ENCODE measurements at regions not wholly inside any gene's neighbourhood (a gene's known extent, or its start where the extent isn't known, plus 50 kb on each side); places are given as distances from the start of the nearest gene placed in this dataset.
"Not testable (repeated sequence)": the region's sequence is repeated elsewhere in the genome, so short reads cannot be mapped to it uniquely, and the experiment has no call there.

- no peak for DNase-seq (ENCODE audit: low read depth)
- no peak overlapping the region for H3K4me3 ChIP-seq (ENCODE audit: low read depth, low read length)
- no peak for TF ChIP-seq CTCF (IDR thresholded peaks at IDR 0.05; ENCODE audit: insufficient read depth, low read length)
Observed at GRCh38 chr16:72645538-72645937, 402.4 kb downstream of the ZFHX3 start.

- H3K4me3 ChIP-seq (ENCODE audit: low read depth, low read length) = no peak overlapping the region
- no peak for TF ChIP-seq CTCF (IDR thresholded peaks at IDR 0.05; ENCODE audit: insufficient read depth, low read length)
- DNase-seq (ENCODE audit: low read depth) = no peak
Observed at GRCh38 chr16:72644911-72645310, 403.0 kb downstream of the ZFHX3 start.

GRCh38 chr16:72639494-72639893 is 408.4 kb downstream of the ZFHX3 start:
- no peak overlapping the region for H3K4me3 ChIP-seq (ENCODE audit: low read depth, low read length)
- DNase-seq (ENCODE audit: low read depth) = no peak
- no peak for TF ChIP-seq CTCF (IDR thresholded peaks at IDR 0.05; ENCODE audit: insufficient read depth, low read length)

- H3K4me3 ChIP-seq (ENCODE audit: low read depth, low read length) = no peak overlapping the region
- TF ChIP-seq CTCF (IDR thresholded peaks at IDR 0.05; ENCODE audit: insufficient read depth, low read length) = no peak
- DNase-seq (ENCODE audit: low read depth) = peak; percentile 85
Observed at GRCh38 chr16:72637306-72637705, 410.6 kb downstream of the ZFHX3 start.

- DNase-seq (ENCODE audit: low read depth) = no peak
Observed at GRCh38 chr16:72635694-72636093, 412.2 kb downstream of the ZFHX3 start.

GRCh38 chr16:72635104-72635503 is 412.8 kb downstream of the ZFHX3 start:
- DNase-seq (ENCODE audit: low read depth) = no peak
- H3K4me3 ChIP-seq (ENCODE audit: low read depth, low read length) = no peak overlapping the region
- TF ChIP-seq CTCF (IDR thresholded peaks at IDR 0.05; ENCODE audit: insufficient read depth, low read length) = no peak

More at GRCh38 chr16:72635694-72636093, 412.2 kb downstream of the ZFHX3 start:
- H3K4me3 ChIP-seq (ENCODE audit: low read depth, low read length) = no peak overlapping the region
- TF ChIP-seq CTCF (IDR thresholded peaks at IDR 0.05; ENCODE audit: insufficient read depth, low read length) = no peak

GRCh38 chr16:72627182-72627896 is 420.6 kb downstream of the ZFHX3 start:
- DNase-seq (ENCODE audit: low read depth); H3K4me3 ChIP-seq (ENCODE audit: low read depth, low read length): not testable (repeated sequence)

All from fibroblast of the aortic adventitia (primary cell).